HepG2 (cell line): ENCODE measurements at regions not wholly inside any gene's neighbourhood (a gene's known extent, or its start where the extent isn't known, plus 50 kb on each side); places are given as distances from the start of the nearest gene placed in this dataset.

Experiments used
- ATAC-seq: fragments of 200-7000 bp; cut with Tn5 transposase; 3 replicates; pipeline ENCODE4 v1.9.1; 2020; ENCODE audit warnings: mild to moderate bottlenecking, moderate library complexity
- BruUV-seq: library from RNA; stranded (reverse); fragments of 400-500 nt; replicated peaks from 2 replicates; lab custom pipeline; 2021; lab: Mats Ljungman, UMichigan
- CTCF ChIA-PET: fragments of 300-600 bp; formaldehyde crosslinking; extraction: SDS; loops from one replicate; lab custom pipeline; 2021; ENCODE audit warnings: low total read pairs, inconsistent platforms, low intra/inter-chr PET ratio; lab: Yijun Ruan, JAX
- POLR2A ChIA-PET: fragments of 350-600 bp; sonication (Branson Sonifier 250); formaldehyde crosslinking; loops from one replicate; lab custom pipeline; 2020; ENCODE audit warnings: antibody characterized with exemption, inconsistent platforms; lab: Yijun Ruan, JAX
- DNase-seq: peaks from one replicate; pipeline ENCODE4 v3.0.0-alpha.2; 2015; ENCODE audit warnings: low spot score
- FAIRE-seq: peaks from 3 replicates; lab custom pipeline; 2011; peaks lifted over from hg19 to GRCh38; lab: Jason Lieb, UNC
- H2AFZ ChIP-seq: one replicate; pipeline ENCODE4 v1.6.1; 2011; ENCODE audit warnings: low read length, inconsistent platforms
- H3K27ac ChIP-seq: fragments of 300-600 bp; 3 replicates; pipeline ENCODE4 v1.8.0; 2011; ENCODE audit warnings: mixed run types, mild to moderate bottlenecking, mixed read lengths, low read length, inconsistent platforms; ENCODE audit not compliant: insufficient read depth; ENCODE audit errors: extremely low read length
- H3K27me3 ChIP-seq, 2 experiments: fragments of 200-600 bp in 1 of 2; 2 replicates in 1 of 2; 3 replicates in 1 of 2; pipeline versions ENCODE4 v1.6.0 to v1.8.0; 2011; ENCODE audit warnings: low read length in 2 of 2, mild to moderate bottlenecking in 2 of 2, moderate library complexity in 2 of 2, inconsistent platforms in 1 of 2; ENCODE audit not compliant: insufficient read depth in 2 of 2, control insufficient read depth in 1 of 2
- H3K36me3 ChIP-seq, 2 experiments: fragments of 200-600 bp in 1 of 2; replicated peaks in 1 of 2; 2 replicates in 1 of 2; 3 replicates in 1 of 2; pipeline versions ENCODE4 v1.5.1 to v1.8.0; 2011; ENCODE audit warnings: low read length in 2 of 2, inconsistent platforms in 1 of 2; ENCODE audit not compliant: insufficient read depth in 2 of 2, control insufficient read depth in 1 of 2
- H3K4me1 ChIP-seq: 2 replicates; pipeline ENCODE4 v1.5.1; 2012; ENCODE audit warnings: low read length, inconsistent platforms; ENCODE audit not compliant: insufficient read depth
- H3K4me2 ChIP-seq: 2 replicates; pipeline ENCODE4 v1.6.0; 2011; ENCODE audit warnings: low read depth, low read length, inconsistent platforms
- H3K4me3 ChIP-seq, 3 experiments: fragments of 200-600 bp in 1 of 3; sonication (generic), shearing (Covaris generic) in 1 of 3; replicated peaks in 1 of 3; 2 replicates each; pipeline ENCODE4 v1.5.1; 2011 to 2016; ENCODE audit warnings: low read length in 3 of 3, inconsistent platforms in 2 of 3, low read depth in 2 of 3, mild to moderate bottlenecking in 2 of 3, control low read depth in 1 of 3, mixed read lengths in 1 of 3; ENCODE audit not compliant: insufficient read depth in 1 of 3
- H3K79me2 ChIP-seq: one replicate; pipeline ENCODE4 v1.6.1; 2011; ENCODE audit warnings: low read length, inconsistent platforms; ENCODE audit not compliant: insufficient read depth
- H3K9ac ChIP-seq: 2 replicates; pipeline ENCODE4 v1.6.0; 2011; ENCODE audit warnings: mild to moderate bottlenecking, low read depth, low read length, inconsistent platforms; ENCODE audit not compliant: insufficient read depth
- H3K9me3 ChIP-seq: 2 replicates; pipeline ENCODE4 v1.5.1; 2012; ENCODE audit warnings: mild to moderate bottlenecking, low read length
- H4K20me1 ChIP-seq: 2 replicates; pipeline ENCODE4 v1.6.0; 2011; ENCODE audit warnings: inconsistent platforms, mild to moderate bottlenecking, low read length, moderate library complexity; ENCODE audit not compliant: insufficient read depth
- AGO2 ChIP-seq: fragments of 200-400 bp; formaldehyde crosslinking; optimal IDR thresholded peaks from 2 replicates; pipeline ENCODE3; 2017; ENCODE audit warnings: mild to moderate bottlenecking, low read depth, low read length, moderate library complexity
- IKZF1 ChIP-seq: fragments of 450-650 bp; IDR thresholded peaks from 2 replicates; pipeline ENCODE4 v1.7.1; 2016
- SIN3B ChIP-seq: fragments of 150-350 bp; IDR thresholded peaks from 2 replicates; pipeline ENCODE4 v1.6.1; 2014; ENCODE audit warnings: low read length
- ZIK1 ChIP-seq: sonication (generic); formaldehyde crosslinking; IDR thresholded peaks from 2 replicates; pipeline ENCODE4 v1.5.0; 2020; ENCODE audit warnings: mild to moderate bottlenecking, low read depth, missing genetic modification reagents, borderline replicate concordance
- ZNF331 ChIP-seq: sonication (generic); formaldehyde crosslinking; IDR thresholded peaks from 2 replicates; pipeline ENCODE4 v1.4.0; 2020; ENCODE audit warnings: missing genetic modification reagents
- ZNF75D ChIP-seq: sonication (generic); formaldehyde crosslinking; IDR thresholded peaks from 2 replicates; pipeline ENCODE4 v1.8.1; 2023; ENCODE audit warnings: missing genetic modification reagents, mild to moderate bottlenecking, borderline replicate concordance
- ZNF788 ChIP-seq: sonication (generic); formaldehyde crosslinking; IDR thresholded peaks from 2 replicates; pipeline ENCODE4 v1.5.0; 2020; ENCODE audit warnings: mild to moderate bottlenecking, missing genetic modification reagents, borderline replicate concordance
- ZSCAN25 ChIP-seq: sonication (generic); formaldehyde crosslinking; IDR thresholded peaks from 2 replicates; pipeline ENCODE4 v1.8.0; 2022; ENCODE audit warnings: mild to moderate bottlenecking, missing genetic modification reagents
- WGBS: methylation state at CpG from one replicate; pipeline ENCODE4 v1.1.6; 2017; ENCODE audit warnings: low lambda C conversion rate; 5-methylcytosine and 5-hydroxymethylcytosine counted together
- in situ Hi-C: cut with HindIII; loops from 2 replicates; pipeline ENCODE4 v1.10.0; 2017; ENCODE audit warnings: low pct_unique_long_range_greater_than_20kb; ENCODE audit not compliant: extremely low pct_ligation_motif_present
- intact Hi-C: fragments of 100-400 bp; cut with micrococcal nuclease; formaldehyde crosslinking; loops from one replicate; pipeline ENCODE4 v1.10.0; 2022; ENCODE audit not compliant: unreplicated experiment
- TF ChIP-seq, protein P1 (sequence below): IDR thresholded peaks from 2 replicates; pipeline ENCODE4 v1.6.1; 2016; ENCODE audit warnings: low read depth
- TF ChIP-seq, protein P2 (sequence below): sonication (generic); formaldehyde crosslinking; IDR thresholded peaks from 2 replicates; pipeline ENCODE4 v1.4.0; 2020; ENCODE audit warnings: missing genetic modification reagents
- TF ChIP-seq, protein P3 (sequence below): sonication (generic); formaldehyde crosslinking; IDR thresholded peaks from 2 replicates; pipeline ENCODE4 v1.4.0; 2020; ENCODE audit warnings: missing genetic modification reagents, borderline replicate concordance
- TF ChIP-seq, protein P4 (sequence below): sonication (generic); formaldehyde crosslinking; IDR thresholded peaks from 2 replicates; pipeline ENCODE4 v1.9.0; 2021; ENCODE audit warnings: missing genetic modification reagents, mild to moderate bottlenecking, borderline replicate concordance
- TF ChIP-seq, protein P5 (sequence below): sonication (generic); formaldehyde crosslinking; IDR thresholded peaks from 2 replicates; pipeline ENCODE4 v1.8.1; 2023; ENCODE audit warnings: mild to moderate bottlenecking, missing genetic modification reagents
- TF ChIP-seq, protein P6 (sequence below): IDR thresholded peaks from 2 replicates; pipeline ENCODE4 v1.6.1; 2016; ENCODE audit warnings: mild to moderate bottlenecking

DNA sequence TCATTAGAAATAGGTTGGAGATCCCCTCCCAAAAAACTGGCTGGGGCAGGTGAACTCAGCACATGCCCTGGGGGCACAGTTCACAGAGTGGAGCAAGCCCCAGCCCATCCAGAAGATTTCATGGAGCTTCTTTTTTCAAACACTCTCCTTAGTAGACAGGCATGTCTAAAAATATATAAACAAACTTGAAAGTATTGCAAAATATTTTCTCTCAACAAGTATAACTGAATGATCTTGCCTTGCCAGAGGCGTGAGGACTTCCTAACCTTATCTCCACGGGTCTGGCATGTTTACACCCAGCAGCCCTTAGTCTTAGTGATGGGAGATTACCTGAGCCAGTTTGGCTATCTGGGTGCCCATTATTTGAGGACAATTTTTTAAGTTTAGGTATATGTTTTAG lies 107.1 kb downstream of the QRSL1 start:
- H3K9me3 ChIP-seq = peaks cover 11% of the 10 kb centered on the region
- POLR2A ChIA-PET = no interaction called here
- no peaks in the 10 kb centered on the region for H3K27me3 ChIP-seq
- no peak overlapping the region for H3K27ac ChIP-seq
- H3K9ac ChIP-seq = no peak overlapping the region
- DNase-seq (no peak), ATAC-seq (no peak), FAIRE-seq (no peak)
- TF ChIP-seq ZIK1 (CRISPR knock-in tag) (no peak), ZNF331 (CRISPR knock-in tag) (no peak), SIN3B (no peak), ZNF788 (CRISPR knock-in tag) (no peak), AGO2 (no peak), ZNF75D (CRISPR knock-in tag) (no peak), ZSCAN25 (CRISPR knock-in tag) (no peak), IKZF1 (no peak)
- TF ChIP-seq, protein P1, sequence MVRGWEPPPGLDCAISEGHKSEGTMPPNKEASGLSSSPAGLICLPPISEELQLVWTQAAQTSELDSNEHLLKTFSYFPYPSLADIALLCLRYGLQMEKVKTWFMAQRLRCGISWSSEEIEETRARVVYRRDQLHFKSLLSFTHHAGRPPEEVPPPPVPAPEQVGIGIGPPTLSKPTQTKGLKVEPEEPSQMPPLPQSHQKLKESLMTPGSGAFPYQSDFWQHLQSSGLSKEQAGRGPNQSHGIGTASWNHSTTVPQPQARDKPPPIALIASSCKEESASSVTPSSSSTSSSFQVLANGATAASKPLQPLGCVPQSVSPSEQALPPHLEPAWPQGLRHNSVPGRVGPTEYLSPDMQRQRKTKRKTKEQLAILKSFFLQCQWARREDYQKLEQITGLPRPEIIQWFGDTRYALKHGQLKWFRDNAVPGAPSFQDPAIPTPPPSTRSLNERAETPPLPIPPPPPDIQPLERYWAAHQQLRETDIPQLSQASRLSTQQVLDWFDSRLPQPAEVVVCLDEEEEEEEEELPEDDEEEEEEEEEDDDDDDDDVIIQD (CRISPR knock-in tag) = no peak
- TF ChIP-seq, protein P2, sequence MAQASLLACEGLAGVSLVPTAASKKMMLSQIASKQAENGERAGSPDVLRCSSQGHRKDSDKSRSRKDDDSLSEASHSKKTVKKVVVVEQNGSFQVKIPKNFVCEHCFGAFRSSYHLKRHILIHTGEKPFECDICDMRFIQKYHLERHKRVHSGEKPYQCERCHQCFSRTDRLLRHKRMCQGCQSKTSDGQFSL (CRISPR knock-in tag) = no peak
- TF ChIP-seq, protein P3, sequence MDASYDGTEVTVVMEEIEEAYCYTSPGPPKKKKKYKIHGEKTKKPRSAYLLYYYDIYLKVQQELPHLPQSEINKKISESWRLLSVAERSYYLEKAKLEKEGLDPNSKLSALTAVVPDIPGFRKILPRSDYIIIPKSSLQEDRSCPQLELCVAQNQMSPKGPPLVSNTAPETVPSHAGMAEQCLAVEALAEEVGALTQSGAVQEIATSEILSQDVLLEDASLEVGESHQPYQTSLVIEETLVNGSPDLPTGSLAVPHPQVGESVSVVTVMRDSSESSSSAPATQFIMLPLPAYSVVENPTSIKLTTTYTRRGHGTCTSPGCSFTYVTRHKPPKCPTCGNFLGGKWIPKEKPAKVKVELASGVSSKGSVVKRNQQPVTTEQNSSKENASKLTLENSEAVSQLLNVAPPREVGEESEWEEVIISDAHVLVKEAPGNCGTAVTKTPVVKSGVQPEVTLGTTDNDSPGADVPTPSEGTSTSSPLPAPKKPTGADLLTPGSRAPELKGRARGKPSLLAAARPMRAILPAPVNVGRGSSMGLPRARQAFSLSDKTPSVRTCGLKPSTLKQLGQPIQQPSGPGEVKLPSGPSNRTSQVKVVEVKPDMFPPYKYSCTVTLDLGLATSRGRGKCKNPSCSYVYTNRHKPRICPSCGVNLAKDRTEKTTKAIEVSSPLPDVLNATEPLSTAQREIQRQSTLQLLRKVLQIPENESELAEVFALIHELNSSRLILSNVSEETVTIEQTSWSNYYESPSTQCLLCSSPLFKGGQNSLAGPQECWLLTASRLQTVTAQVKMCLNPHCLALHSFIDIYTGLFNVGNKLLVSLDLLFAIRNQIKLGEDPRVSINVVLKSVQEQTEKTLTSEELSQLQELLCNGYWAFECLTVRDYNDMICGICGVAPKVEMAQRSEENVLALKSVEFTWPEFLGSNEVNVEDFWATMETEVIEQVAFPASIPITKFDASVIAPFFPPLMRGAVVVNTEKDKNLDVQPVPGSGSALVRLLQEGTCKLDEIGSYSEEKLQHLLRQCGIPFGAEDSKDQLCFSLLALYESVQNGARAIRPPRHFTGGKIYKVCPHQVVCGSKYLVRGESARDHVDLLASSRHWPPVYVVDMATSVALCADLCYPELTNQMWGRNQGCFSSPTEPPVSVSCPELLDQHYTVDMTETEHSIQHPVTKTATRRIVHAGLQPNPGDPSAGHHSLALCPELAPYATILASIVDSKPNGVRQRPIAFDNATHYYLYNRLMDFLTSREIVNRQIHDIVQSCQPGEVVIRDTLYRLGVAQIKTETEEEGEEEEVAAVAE (CRISPR knock-in tag) = no peak
- TF ChIP-seq, protein P4, sequence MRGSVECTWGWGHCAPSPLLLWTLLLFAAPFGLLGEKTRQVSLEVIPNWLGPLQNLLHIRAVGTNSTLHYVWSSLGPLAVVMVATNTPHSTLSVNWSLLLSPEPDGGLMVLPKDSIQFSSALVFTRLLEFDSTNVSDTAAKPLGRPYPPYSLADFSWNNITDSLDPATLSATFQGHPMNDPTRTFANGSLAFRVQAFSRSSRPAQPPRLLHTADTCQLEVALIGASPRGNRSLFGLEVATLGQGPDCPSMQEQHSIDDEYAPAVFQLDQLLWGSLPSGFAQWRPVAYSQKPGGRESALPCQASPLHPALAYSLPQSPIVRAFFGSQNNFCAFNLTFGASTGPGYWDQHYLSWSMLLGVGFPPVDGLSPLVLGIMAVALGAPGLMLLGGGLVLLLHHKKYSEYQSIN = no peak
- TF ChIP-seq, protein P5, sequence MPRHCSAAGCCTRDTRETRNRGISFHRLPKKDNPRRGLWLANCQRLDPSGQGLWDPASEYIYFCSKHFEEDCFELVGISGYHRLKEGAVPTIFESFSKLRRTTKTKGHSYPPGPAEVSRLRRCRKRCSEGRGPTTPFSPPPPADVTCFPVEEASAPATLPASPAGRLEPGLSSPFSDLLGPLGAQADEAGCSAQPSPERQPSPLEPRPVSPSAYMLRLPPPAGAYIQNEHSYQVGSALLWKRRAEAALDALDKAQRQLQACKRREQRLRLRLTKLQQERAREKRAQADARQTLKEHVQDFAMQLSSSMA = no peak
- TF ChIP-seq, protein P6, sequence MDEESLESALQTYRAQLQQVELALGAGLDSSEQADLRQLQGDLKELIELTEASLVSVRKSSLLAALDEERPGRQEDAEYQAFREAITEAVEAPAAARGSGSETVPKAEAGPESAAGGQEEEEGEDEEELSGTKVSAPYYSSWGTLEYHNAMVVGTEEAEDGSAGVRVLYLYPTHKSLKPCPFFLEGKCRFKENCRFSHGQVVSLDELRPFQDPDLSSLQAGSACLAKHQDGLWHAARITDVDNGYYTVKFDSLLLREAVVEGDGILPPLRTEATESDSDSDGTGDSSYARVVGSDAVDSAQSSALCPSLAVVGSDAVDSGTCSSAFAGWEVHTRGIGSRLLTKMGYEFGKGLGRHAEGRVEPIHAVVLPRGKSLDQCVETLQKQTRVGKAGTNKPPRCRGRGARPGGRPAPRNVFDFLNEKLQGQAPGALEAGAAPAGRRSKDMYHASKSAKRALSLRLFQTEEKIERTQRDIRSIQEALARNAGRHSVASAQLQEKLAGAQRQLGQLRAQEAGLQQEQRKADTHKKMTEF (CRISPR knock-in tag) = no peak
- intact Hi-C loops = no loop called here
- no peaks in the 10 kb centered on the region for H4K20me1 ChIP-seq
- H3K4me3 ChIP-seq = no peak overlapping the region
- H3K4me1 ChIP-seq = peaks cover 30% of the 10 kb centered on the region
- no peaks in the 10 kb centered on the region for H3K36me3 ChIP-seq
- in situ Hi-C loops = no loop called here
- H3K4me2 ChIP-seq = no peak overlapping the region
- 38% methylated on average over 2 of the region's 2 CpGs for WGBS
- no peak overlapping the region for H2AFZ ChIP-seq
- no peaks in the 10 kb centered on the region for H3K79me2 ChIP-seq
- CTCF ChIA-PET = no interaction called here
- BruUV-seq = no TSS peak
